ENCODE measurements at regions not wholly inside any gene's neighbourhood (a gene's known extent, or its start where the extent isn't known, plus 50 kb on each side); places are given as distances from the start of the nearest gene placed in this dataset.

GRCh38 chr2:78202986-78203670 lies 681.0 kb upstream of the LRRTM4 start:
- no peak overlapping the region for H3K27ac ChIP-seq (ENCODE audit: insufficient read length, low read depth, low read length)
- Mint-ChIP-seq H3K9me3 (no peaks in the 10 kb centered on the region), H3K36me3 (ENCODE audit: insufficient read depth in 1 of 3, low read depth in 3 of 3) (no peaks in the 10 kb centered on the region; a peak in 1 of 7 replicates), H3K4me3 (no peak overlapping the region), H3K27ac (no peak overlapping the region; a peak in 1 of 7 replicates), H3K27me3 (ENCODE audit: low read depth) (no peaks in the 10 kb centered on the region), H3K4me1 (peaks cover 0 to 2% of the 10 kb centered on the region in 2 experiments; a peak in 1 of 4 replicates)
- no peak for DNase-seq
- H4K5ac ChIP-seq (ENCODE audit: insufficient read length, low read depth, low read length): no peak overlapping the region
- H3K9ac ChIP-seq (ENCODE audit: extremely low read depth, insufficient read length, low read length): no peak overlapping the region
- no peaks in the 10 kb centered on the region for H3K4me1 ChIP-seq (ENCODE audit: insufficient read depth, low read length)
- H2BK120ac ChIP-seq (ENCODE audit: low read depth, low read length, poor library complexity, severe bottlenecking): no peak overlapping the region
- H3K14ac ChIP-seq (ENCODE audit: insufficient read depth, low read length): no peak overlapping the region
- no peak overlapping the region for H2BK20ac ChIP-seq (ENCODE audit: low read depth, low read length, poor library complexity, severe bottlenecking)
- WGBS (ENCODE audit: extremely low coverage, insufficient read length, low lambda C conversion rate): no CpG with 5 or more reads among the region's 7 CpGs
- H3K56ac ChIP-seq (ENCODE audit: insufficient read length, low read depth, low read length): no peak overlapping the region
- no peak overlapping the region for H3K23ac ChIP-seq (ENCODE audit: insufficient read length, low read depth, low read length)
- no peak overlapping the region for H3T11ph ChIP-seq (ENCODE audit: low read length)
- H4K91ac ChIP-seq (ENCODE audit: insufficient read length, low read depth, low read length): no peak overlapping the region
- H3K18ac ChIP-seq (ENCODE audit: insufficient read length, low read depth, low read length): no peak overlapping the region
- H4K8ac ChIP-seq (replicated peaks; ENCODE audit: insufficient read length, low read depth, low read length): no peak overlapping the region
- H3K79me2 ChIP-seq (ENCODE audit: insufficient read depth, low read length): no peaks in the 10 kb centered on the region
- H2BK12ac ChIP-seq (ENCODE audit: insufficient read length, low read depth, low read length): no peak overlapping the region
- no peaks in the 10 kb centered on the region for H3K27me3 ChIP-seq (ENCODE audit: insufficient read depth, low read length)
- H2AFZ ChIP-seq (ENCODE audit: low read length): no peak overlapping the region
- H3K79me1 ChIP-seq (ENCODE audit: insufficient read depth, low read depth, low read length, poor library complexity, severe bottlenecking): no peaks in the 10 kb centered on the region
- no peak overlapping the region for H2BK15ac ChIP-seq (ENCODE audit: low read depth, low read length)
- H3K9me3 ChIP-seq (ENCODE audit: control insufficient read depth, low read depth, low read length): no peaks in the 10 kb centered on the region
- no peaks in the 10 kb centered on the region for H4K20me1 ChIP-seq (ENCODE audit: control insufficient read depth, insufficient read depth, insufficient read length)
- no peak overlapping the region for H2BK5ac ChIP-seq (ENCODE audit: insufficient read length, low read length)
- no peak overlapping the region for H2AK5ac ChIP-seq (ENCODE audit: insufficient read length, low read length)
- no peaks in the 10 kb centered on the region for H3K23me2 ChIP-seq (ENCODE audit: insufficient read length, low read depth, low read length, poor library complexity, severe bottlenecking)
- H3K4ac ChIP-seq (ENCODE audit: low read depth, low read length): no peak overlapping the region
- no peak for TF ChIP-seq CTCF (conservative IDR thresholded peaks at IDR 0.05)
- no peak overlapping the region for H3K4me2 ChIP-seq (ENCODE audit: insufficient read depth, insufficient read length, low read length)

Data from H9 (cell line).